ENCODE measurements at regions not wholly inside any gene's neighbourhood (a gene's known extent, or its start where the extent isn't known, plus 50 kb on each side); places are given as distances from the start of the nearest gene placed in this dataset.

DNA sequence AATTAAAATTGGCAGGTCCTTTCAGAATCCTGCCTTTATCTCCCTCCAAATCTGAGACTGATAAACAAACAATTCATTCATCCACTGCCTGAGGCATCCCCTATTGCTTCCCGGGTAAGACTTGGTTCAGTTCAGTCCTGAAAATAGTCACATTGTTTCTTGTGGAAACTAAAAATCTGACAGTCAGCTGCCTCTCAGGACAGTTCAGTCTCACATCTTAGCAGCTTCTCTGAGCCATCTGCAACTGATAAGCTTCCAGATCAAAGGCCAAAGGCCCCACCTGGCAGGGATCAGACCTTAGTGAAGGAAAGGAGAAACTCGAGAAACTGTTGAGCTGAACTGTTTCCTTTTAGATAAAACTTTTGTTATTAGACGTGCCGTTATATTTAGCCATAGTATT is 264.5 kb downstream of the IL15 start:
- TF ChIP-seq POLR2A (conservative IDR thresholded peaks at IDR 0.05) (no peak), JUNB (CRISPR knock-in tag; conservative IDR thresholded peaks at IDR 0.05) (no peak), CHD1 (IDR thresholded peaks at IDR 0.05; ENCODE audit: low read length) (no peak), ZBTB8A (IDR thresholded peaks at IDR 0.05; ENCODE audit: partially characterized antibody) (no peak), TCF7L2 (IDR thresholded peaks at IDR 0.05; ENCODE audit: low read depth, low read length) (no peak), CEBPB (tag; IDR thresholded peaks at IDR 0.05) (no peak), SIN3A (IDR thresholded peaks at IDR 0.05; ENCODE audit: borderline replicate concordance in 2 of 2, control insufficient read depth in 1 of 2, low read depth in 2 of 2, low read length in 2 of 2) (no peak), HEY1 (CRISPR knock-in tag; IDR thresholded peaks at IDR 0.05; ENCODE audit: borderline replicate concordance) (no peak)
- TF ChIP-seq, protein P1, sequence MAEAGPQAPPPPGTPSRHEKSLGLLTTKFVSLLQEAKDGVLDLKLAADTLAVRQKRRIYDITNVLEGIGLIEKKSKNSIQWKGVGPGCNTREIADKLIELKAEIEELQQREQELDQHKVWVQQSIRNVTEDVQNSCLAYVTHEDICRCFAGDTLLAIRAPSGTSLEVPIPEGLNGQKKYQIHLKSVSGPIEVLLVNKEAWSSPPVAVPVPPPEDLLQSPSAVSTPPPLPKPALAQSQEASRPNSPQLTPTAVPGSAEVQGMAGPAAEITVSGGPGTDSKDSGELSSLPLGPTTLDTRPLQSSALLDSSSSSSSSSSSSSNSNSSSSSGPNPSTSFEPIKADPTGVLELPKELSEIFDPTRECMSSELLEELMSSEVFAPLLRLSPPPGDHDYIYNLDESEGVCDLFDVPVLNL (CRISPR knock-in tag; IDR thresholded peaks at IDR 0.05; ENCODE audit: low read depth), result no peak
- TF ChIP-seq, protein P2, sequence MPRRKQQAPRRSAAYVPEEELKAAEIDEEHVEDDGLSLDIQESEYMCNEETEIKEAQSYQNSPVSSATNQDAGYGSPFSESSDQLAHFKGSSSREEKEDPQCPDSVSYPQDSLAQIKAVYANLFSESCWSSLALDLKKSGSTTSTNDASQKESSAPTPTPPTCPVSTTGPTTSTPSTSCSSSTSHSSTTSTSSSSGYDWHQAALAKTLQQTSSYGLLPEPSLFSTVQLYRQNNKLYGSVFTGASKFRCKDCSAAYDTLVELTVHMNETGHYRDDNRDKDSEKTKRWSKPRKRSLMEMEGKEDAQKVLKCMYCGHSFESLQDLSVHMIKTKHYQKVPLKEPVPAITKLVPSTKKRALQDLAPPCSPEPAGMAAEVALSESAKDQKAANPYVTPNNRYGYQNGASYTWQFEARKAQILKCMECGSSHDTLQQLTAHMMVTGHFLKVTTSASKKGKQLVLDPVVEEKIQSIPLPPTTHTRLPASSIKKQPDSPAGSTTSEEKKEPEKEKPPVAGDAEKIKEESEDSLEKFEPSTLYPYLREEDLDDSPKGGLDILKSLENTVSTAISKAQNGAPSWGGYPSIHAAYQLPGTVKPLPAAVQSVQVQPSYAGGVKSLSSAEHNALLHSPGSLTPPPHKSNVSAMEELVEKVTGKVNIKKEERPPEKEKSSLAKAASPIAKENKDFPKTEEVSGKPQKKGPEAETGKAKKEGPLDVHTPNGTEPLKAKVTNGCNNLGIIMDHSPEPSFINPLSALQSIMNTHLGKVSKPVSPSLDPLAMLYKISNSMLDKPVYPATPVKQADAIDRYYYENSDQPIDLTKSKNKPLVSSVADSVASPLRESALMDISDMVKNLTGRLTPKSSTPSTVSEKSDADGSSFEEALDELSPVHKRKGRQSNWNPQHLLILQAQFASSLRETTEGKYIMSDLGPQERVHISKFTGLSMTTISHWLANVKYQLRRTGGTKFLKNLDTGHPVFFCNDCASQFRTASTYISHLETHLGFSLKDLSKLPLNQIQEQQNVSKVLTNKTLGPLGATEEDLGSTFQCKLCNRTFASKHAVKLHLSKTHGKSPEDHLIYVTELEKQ (CRISPR knock-in tag; IDR thresholded peaks at IDR 0.05), result no peak
- TF ChIP-seq, protein P3, sequence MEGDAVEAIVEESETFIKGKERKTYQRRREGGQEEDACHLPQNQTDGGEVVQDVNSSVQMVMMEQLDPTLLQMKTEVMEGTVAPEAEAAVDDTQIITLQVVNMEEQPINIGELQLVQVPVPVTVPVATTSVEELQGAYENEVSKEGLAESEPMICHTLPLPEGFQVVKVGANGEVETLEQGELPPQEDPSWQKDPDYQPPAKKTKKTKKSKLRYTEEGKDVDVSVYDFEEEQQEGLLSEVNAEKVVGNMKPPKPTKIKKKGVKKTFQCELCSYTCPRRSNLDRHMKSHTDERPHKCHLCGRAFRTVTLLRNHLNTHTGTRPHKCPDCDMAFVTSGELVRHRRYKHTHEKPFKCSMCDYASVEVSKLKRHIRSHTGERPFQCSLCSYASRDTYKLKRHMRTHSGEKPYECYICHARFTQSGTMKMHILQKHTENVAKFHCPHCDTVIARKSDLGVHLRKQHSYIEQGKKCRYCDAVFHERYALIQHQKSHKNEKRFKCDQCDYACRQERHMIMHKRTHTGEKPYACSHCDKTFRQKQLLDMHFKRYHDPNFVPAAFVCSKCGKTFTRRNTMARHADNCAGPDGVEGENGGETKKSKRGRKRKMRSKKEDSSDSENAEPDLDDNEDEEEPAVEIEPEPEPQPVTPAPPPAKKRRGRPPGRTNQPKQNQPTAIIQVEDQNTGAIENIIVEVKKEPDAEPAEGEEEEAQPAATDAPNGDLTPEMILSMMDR (IDR thresholded peaks at IDR 0.05 in 2 of 3, conservative IDR thresholded peaks at IDR 0.05 in 1 of 3; ENCODE audit: insufficient read depth in 2 of 3, low read depth in 1 of 3, low read length in 3 of 3), result no peak
- TF ChIP-seq, protein P4, sequence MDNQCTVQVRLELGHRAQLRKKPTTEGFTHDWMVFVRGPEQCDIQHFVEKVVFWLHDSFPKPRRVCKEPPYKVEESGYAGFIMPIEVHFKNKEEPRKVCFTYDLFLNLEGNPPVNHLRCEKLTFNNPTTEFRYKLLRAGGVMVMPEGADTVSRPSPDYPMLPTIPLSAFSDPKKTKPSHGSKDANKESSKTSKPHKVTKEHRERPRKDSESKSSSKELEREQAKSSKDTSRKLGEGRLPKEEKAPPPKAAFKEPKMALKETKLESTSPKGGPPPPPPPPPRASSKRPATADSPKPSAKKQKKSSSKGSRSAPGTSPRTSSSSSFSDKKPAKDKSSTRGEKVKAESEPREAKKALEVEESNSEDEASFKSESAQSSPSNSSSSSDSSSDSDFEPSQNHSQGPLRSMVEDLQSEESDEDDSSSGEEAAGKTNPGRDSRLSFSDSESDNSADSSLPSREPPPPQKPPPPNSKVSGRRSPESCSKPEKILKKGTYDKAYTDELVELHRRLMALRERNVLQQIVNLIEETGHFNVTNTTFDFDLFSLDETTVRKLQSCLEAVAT (IDR thresholded peaks at IDR 0.05), result no peak

Data from K562 (cell line).